ENCODE measurements at regions not wholly inside any gene's neighbourhood (a gene's known extent, or its start where the extent isn't known, plus 50 kb on each side); places are given as distances from the start of the nearest gene placed in this dataset.

DNA sequence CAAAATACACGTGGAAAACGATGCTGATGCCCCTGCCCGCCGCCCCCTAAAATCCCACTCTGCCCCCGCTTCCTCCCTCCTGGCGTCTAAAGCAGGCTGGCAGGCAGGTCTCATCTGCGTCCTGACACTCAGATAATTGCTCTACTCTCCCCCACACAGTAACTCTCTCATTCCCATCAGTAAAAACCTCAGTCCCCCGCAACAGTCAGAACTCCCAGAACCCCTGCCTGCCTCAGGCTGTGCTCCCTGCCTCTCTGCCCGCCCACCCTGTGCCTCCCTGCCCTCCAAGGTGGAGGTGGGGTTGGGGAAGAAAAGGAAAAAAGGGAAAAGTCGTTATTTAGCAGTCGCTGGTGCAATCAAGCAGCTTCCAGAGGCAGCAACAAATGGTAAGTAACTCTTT is 473.7 kb downstream of the EFNB2 start:
- TF ChIP-seq EZH2 (IDR thresholded peaks at IDR 0.05; ENCODE audit: low read length, unreplicated experiment): no peak
- TF ChIP-seq EZH2phosphoT487 (IDR thresholded peaks at IDR 0.05; ENCODE audit: borderline replicate concordance, low read length): no peak
